Fibroblast of the aortic adventitia (primary cell): ENCODE measurements at regions not wholly inside any gene's neighbourhood (a gene's known extent, or its start where the extent isn't known, plus 50 kb on each side); places are given as distances from the start of the nearest gene placed in this dataset.
"Not testable (repeated sequence)": the region's sequence is repeated elsewhere in the genome, so short reads cannot be mapped to it uniquely, and the experiment has no call there.

Experiments
- DNase-seq: peaks from one replicate; pipeline ENCODE4 v3.0.0-alpha.2; 2010; ENCODE audit warnings: low read depth
- H3K4me3 ChIP-seq: 2 replicates; pipeline ENCODE4 v1.5.1; 2011; ENCODE audit warnings: low read depth, mild to moderate bottlenecking, control low read depth, low read length, moderate library complexity
- TF ChIP-seq, protein P1 (sequence below): IDR thresholded peaks from 2 replicates; pipeline ENCODE4 v1.5.1; 2011; ENCODE audit warnings: mild to moderate bottlenecking, low read length, control low read depth, inconsistent platforms; ENCODE audit not compliant: insufficient read depth

DNA sequence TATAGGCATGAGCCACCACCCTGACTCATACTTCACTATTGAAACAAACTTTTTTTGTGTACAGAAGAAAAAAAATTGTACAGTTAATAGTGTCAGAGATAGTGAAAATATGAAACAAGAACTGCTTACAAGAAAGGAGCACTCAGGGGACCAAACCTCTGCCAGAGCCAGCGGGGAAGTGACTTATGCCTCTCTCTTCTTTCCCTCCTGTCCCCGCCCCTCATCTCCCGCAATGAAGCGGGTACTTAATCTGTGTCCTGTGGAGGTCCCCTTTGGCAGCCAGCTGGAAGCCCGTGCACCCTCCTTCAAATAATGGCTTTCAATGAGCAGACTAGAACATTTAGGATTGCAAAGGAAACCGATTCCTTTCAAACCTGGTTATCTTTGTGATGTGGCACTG is 51.5 kb downstream of the PPIAL4A start:
- H3K4me3 ChIP-seq, DNase-seq: not testable (repeated sequence)

DNA sequence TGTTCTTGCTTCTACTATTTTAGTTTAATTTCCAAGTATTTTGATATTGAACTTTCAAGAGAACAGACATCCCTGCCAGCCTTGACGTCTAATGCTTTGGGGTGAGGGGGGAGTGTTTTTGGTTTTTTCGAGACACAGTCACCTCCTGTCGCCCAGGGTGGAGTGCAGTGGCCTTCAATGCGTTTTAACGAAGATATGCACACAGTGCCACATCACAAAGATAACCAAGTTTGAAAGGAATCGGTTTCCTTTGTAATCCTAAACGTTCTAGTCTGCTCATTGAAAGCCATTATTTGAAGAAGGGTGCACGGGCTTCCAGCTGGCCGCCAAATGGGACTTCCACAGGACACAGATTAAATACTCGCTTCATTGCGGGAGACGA is 52.3 kb downstream of the PPIAL4A start:
- not testable (repeated sequence) for DNase-seq
- H3K4me3 ChIP-seq, result peak overlapping the region; percentile 55

DNA sequence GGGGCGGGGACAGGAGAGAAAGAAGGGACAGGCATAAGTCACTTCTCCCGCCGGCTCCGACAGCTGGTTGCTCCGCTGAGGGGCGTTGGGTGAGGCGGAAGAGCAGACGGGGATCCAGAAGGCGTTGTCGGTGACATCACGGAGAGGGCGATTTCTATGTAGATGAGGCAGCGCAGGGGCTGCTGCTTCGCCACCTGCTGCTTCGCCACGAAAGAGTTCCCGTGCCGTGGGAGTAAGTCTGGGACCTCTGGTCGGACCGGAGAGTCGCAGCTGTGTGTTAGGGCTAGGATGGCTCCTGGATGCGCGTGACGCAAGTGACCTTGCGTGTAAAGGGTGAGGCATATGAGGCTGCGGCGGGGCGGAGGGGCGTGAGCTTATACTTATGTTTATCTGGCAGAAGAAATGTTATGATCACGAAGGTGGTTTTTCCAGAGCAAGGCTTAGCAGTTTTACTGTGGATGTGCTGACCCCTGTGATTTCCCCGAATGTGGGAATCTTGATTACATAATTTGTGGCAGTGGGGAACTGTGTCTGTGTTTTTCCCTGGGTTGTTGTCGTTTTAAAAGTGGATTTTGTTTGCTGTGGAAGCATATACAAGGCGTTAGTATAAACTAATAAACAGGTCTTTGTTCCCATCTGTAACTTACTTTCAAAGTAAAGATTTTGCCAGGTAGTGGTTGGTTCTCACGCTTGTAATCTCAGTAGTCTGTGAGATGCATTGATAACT is 52.8 kb downstream of the PPIAL4A start:
- peak overlapping the region; percentile 55 for H3K4me3 ChIP-seq
- peak; percentile 21 for DNase-seq

DNA sequence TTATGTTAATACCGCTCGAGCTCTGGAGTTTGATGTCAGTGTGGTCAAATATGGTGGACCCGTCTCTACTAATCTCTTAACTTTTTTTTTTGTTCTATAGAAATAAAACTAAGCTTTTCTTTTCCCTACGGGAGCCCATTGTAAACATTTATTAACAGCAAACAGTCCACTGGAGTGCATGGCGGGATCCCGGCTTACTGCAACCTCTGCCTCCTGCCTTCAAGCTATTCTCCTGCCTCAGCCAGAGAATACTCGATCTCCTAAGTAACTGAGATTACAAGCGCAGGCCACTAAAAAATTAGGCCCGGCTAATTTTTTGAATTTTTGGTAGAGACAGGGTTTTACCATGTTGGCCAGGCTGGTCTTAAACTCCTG is 53.4 kb downstream of the PPIAL4A start:
- H3K4me3 ChIP-seq, DNase-seq: not testable (repeated sequence)

DNA sequence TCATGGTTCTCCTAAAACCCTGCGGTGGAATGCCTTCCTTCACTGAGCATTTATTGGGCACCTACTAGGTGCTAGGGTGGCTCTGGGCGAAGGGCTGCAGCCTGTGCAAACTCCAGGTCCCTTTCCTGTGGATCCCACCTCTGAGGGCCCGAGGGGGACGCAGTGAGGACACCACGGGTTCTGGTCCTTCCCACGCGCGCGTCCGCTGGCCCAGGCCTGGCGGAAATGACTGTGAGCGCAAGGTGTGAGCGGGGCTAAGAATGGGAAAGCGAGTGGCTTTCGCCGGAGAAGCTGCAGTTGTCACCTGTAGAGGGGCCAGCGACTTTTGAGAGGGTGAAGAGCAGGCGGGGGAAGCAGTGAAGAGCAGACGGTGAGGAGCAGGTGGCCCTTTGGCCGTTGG is 55.1 kb downstream of the PPIAL4A start:
- not testable (repeated sequence) for H3K4me3 ChIP-seq, DNase-seq

DNA sequence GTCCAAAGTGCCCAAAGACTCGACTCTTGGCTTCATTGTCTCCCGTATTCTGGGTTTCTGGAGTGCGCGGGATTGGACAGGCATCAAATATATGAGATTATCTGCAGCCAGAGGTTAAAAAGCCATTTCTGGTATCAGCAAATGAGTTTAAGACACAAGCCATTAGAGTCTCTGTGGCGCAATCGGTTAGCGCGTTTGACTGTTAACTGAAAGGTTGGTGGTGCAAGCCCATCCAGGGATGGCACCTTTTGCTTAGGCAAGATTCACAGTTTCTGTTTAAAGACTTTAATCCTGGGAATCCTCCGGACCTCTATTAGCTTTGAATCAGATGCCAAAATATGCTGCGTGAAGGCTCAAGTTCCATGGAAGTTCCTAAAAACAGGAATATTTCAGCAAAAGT is 55.6 kb downstream of the PPIAL4A start:
- not testable (repeated sequence) for H3K4me3 ChIP-seq, DNase-seq

DNA sequence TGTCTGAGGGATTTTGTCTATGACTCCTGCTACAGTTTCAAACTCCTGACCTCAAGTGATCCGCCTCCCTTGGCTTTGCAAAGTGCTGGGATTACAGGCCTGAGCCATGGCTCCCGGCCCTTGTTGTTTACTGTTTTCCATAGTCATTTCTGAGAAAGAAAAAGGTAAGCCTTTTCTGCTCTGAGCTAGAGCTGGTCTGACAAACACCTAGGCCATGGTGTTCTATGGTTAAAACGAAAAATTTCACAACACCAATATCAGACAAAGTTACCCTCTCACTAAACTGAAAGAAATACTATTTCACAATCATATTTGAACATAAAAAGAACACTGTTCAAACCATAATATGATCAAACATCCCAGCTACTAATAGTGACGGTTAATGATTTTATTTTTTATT is 57.5 kb downstream of the PPIAL4A start:
- not testable (repeated sequence) for DNase-seq, H3K4me3 ChIP-seq

DNA sequence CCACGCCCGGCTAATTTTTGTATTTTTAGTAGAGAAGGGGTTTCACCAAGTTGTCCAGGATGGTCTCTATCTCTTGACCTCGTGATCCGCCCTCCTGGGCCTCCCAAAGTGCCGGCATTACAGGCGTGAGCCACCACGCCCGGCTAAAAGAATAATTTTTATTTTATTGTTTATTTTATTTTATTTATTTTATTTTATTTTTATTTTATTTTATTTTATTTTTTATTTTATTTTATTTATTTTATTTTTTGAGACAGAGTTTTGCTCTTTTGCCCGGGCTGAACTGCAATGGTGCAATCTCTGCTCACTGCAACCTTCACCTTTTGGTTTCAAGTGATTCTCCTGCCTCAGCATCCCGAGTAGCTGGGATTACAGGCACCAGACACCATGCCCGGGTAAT is 60.2 kb downstream of the PPIAL4A start:
- not testable (repeated sequence) for H3K4me3 ChIP-seq

DNA sequence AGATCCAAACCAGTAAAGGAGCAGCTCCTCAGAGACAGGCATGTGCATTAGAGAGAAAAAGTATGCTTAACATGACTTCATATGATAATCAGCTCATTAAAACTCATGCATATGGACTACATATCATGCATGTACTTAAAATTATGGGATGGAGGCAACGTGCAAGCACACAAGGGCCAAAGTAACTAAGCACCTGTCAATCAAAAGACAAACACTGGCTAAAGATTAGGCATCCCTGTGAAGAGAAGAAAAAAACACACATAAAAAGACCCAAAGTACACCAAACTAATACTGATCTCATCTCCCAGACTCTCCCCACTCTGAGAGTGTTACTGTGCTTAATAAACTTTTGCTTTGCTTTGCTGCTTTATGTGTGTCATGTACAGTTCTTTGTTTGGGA is 61.1 kb downstream of the PPIAL4A start:
- DNase-seq, H3K4me3 ChIP-seq: not testable (repeated sequence)

More for the DNA sequence above, 60.2 kb downstream of the PPIAL4A start:
- not testable (repeated sequence) for DNase-seq

DNA sequence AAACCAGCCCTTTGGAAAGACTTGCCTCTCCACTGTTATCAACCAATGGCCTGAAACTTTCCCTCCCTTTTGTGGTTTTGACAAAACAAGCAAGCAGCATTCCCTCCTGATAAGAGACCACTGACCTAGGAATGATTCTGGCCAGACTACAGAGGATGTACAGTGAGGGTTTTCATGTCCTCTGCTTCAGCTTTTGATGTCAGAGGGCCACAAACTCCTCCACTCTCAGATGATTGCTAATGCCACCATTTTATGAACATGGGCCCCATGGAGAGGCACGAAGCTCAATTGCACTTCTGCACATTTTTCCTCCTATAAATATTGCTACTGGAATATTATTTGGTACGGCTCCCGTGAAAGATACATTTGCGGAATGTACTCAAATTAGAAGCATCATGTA is 61.5 kb downstream of the PPIAL4A start:
- H3K4me3 ChIP-seq, DNase-seq: not testable (repeated sequence)

DNA sequence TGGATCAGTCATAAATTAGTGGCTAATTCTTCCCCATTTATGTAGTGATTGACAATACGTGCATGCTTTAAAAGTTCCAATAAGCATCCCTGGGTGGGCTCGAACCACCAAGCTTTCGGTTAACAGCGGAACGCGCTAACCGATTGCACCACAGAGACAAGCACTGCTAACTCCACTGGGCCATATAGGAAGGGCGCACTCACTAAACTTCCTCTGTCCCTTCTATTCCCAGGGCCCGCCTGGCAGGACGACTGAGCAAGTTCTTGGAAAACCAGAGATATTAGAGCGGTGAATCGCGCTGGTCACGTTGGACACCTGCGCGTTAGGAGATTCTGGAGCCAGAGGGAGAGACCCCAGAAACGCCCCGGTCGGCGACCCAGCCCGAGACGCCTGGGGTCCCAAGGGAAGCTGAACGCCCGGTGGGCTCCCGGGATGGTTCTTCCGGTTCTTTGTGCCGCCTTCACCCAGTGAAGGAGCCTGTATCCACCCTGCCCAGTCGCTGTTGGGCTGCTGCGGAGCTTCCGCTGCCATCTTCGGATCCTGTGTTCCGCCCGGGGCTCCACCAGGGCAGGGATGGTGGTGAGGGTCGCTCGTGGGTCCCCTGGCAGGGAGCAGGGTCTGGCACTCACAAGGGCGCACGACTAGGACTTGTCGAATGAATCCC is 62.8 kb downstream of the PPIAL4A start:
- H3K4me3 ChIP-seq, DNase-seq: not testable (repeated sequence)

DNA sequence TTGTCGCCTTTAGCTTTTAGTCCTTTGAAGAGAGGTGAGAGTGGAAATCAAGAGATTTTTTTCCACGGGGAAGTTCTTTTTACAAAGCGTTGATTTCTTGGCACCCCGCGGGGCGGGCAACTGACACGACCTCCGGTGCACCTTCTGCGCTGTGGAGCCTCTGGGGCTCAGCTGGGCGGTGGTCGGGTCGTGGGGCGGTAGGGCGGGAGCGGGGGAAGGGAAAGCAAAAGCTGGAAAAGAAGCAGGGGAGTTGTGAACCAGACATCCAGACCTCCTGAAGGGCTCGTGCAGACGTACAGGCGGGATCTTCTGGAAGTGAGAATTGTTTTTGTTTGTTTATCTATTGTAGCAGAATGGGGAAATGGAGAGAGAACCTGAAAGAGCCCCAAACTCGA is 63.3 kb downstream of the PPIAL4A start:
- not testable (repeated sequence) for DNase-seq, H3K4me3 ChIP-seq

DNA sequence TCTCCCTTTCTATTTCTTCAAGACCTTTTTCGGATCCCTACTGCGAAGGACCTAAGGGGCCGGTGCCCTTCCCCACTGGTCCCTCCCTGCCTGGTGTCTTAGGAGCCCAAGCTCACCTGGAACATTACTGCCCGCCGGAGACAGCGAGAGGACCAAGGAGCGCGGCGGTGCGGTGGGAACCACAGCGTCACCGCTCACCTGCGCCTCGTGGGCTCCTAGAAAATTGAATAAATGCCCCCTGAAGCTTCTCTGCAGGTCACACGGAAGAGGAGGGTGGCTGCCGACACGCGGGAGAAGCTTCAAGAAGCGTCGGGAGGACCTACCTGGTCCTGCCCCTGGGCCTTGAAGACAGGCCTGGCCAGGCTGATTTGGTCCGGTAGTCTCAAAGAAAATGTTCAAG is 65.2 kb downstream of the PPIAL4A start:
- H3K4me3 ChIP-seq, result no peak overlapping the region
- no peak for DNase-seq
- TF ChIP-seq, protein P1, sequence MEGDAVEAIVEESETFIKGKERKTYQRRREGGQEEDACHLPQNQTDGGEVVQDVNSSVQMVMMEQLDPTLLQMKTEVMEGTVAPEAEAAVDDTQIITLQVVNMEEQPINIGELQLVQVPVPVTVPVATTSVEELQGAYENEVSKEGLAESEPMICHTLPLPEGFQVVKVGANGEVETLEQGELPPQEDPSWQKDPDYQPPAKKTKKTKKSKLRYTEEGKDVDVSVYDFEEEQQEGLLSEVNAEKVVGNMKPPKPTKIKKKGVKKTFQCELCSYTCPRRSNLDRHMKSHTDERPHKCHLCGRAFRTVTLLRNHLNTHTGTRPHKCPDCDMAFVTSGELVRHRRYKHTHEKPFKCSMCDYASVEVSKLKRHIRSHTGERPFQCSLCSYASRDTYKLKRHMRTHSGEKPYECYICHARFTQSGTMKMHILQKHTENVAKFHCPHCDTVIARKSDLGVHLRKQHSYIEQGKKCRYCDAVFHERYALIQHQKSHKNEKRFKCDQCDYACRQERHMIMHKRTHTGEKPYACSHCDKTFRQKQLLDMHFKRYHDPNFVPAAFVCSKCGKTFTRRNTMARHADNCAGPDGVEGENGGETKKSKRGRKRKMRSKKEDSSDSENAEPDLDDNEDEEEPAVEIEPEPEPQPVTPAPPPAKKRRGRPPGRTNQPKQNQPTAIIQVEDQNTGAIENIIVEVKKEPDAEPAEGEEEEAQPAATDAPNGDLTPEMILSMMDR, result no peak

DNA sequence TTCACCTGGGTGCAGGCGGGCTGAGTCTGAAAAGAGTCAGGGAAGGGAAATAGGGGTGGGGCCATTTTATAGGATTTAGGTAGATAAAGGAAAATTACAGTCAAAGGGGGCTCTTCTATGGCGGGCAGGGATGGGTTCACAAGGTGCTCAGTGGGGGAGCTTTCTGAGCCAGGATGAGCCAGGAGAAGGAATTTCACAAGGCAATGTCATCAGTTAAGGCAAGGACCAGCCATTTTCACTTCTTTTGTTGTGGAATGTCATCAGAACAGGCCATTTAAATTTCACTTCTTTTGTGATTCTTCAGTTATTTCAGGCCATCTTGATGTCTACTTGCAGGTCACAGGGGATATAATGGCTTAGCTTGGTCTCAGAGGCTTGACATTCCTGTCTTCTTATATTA is 66.4 kb downstream of the PPIAL4A start:
- H3K4me3 ChIP-seq, DNase-seq: not testable (repeated sequence)

DNA sequence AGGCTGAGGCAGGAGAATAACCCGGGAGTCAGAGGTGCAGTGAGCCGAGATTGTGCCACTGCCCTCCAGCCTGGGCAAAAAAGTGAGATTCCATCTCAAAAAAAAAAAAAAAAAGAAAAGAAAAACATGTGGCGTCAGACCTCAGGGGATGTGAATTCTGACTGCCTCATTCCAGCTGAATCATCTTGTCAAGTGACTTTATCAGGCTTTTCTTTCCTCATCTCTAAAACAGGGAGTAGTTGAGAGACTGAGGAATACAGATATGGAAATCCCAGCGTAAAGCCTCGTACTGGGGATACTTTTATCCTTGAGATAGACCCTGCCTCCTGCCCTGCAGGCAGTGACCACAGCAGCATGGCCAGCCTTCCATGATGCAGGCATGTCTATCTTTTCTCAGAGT is 76.4 kb downstream of the PPIAL4A start:
- DNase-seq, H3K4me3 ChIP-seq: not testable (repeated sequence)

DNA sequence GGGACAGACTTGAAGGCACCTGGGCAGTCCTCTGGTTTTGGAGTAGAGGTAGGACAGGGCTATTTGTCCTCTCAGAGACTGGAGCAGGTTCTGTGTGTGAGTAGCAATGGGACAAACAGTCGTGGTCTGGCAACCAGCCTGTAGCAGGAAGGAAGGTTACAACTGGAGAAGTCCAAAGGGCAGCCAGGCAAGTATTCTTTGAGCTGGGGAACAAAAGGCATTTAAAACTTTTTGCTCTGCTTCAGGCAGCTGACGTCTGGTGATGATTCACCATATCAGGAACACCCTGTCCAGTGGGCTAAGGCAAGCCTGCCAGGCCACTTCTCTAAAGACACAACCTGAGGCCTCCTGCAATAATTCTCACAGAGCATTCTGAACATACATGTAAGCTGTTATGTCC is 83.3 kb downstream of the PPIAL4A start:
- DNase-seq, result peak; percentile 17
- H3K4me3 ChIP-seq, result not testable (repeated sequence)

DNA sequence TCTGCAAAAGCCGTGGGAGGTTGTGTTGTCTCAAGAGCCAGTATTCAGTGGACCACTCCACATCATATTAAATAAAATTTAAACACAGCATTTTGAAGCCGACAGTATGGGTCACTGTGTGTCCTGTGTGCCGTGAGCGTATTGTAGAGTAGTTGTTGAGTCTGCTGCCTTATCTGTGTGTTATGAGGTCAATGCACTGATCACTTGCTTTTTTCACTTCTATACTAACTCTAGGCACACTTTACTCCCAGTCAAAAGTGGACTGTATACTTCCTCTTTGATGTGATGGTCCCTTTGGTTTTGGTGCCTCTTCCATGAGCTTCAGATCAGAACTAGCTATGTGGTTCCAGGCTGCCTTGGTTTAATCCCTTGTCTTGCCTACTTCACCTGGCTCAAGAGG is 84.3 kb downstream of the PPIAL4A start:
- H3K4me3 ChIP-seq, DNase-seq: not testable (repeated sequence)

DNA sequence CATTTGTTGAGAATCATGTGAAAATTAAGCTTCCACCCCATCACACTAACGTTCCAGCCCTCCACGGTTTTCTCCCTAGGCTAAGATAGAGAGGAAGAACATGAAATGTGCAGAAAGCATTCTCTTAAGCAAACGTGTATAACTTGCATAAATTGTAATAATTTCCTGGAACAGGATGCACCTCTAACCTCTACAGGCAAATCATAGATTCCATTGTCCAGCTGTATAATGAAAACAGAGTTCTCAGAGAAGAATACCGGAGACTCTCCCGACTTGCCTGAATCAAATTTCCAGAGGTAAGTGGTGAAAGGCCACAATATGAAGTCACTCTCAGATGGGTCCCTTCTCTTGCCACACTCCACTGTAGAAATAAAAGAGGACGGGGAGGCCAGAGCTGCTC is 87.7 kb downstream of the PPIAL4A start:
- not testable (repeated sequence) for H3K4me3 ChIP-seq, DNase-seq
